H9 (cell line): ENCODE measurements at regions not wholly inside any gene's neighbourhood (a gene's known extent, or its start where the extent isn't known, plus 50 kb on each side); places are given as distances from the start of the nearest gene placed in this dataset.

Source experiments
- DNase-seq: peaks from one replicate; pipeline ENCODE4 v3.0.0-alpha.2; 2017
- H2AFZ ChIP-seq: one replicate; pipeline ENCODE4 v1.6.1; 2013; ENCODE audit warnings: mild to moderate bottlenecking, low read length, control low read depth, moderate library complexity
- H2AK5ac ChIP-seq: 2 replicates; pipeline ENCODE4 v1.6.1; 2013; ENCODE audit warnings: low read length, control low read depth, mixed read lengths; ENCODE audit not compliant: insufficient read length
- H2BK120ac ChIP-seq: one replicate; pipeline ENCODE4 v1.6.1; 2013; ENCODE audit warnings: low read depth, mild to moderate bottlenecking, low read length, control low read depth, inconsistent platforms; ENCODE audit not compliant: poor library complexity, severe bottlenecking
- H2BK12ac ChIP-seq: 2 replicates; pipeline ENCODE4 v1.6.1; 2013; ENCODE audit warnings: low read length, control low read depth, mixed read lengths, low read depth; ENCODE audit not compliant: insufficient read length
- H2BK15ac ChIP-seq: 2 replicates; pipeline ENCODE4 v1.6.1; 2013; ENCODE audit warnings: low read depth, low read length, control low read depth
- H2BK20ac ChIP-seq: one replicate; pipeline ENCODE4 v1.6.1; 2013; ENCODE audit warnings: low read depth, mild to moderate bottlenecking, low read length, control low read depth, inconsistent platforms; ENCODE audit not compliant: poor library complexity, severe bottlenecking
- H2BK5ac ChIP-seq: 2 replicates; pipeline ENCODE4 v1.6.1; 2013; ENCODE audit warnings: low read length, control low read depth, mixed read lengths; ENCODE audit not compliant: insufficient read length
- H3K14ac ChIP-seq: 2 replicates; pipeline ENCODE4 v1.6.1; 2013; ENCODE audit warnings: low read length, control low read depth; ENCODE audit not compliant: insufficient read depth
- H3K18ac ChIP-seq: 2 replicates; pipeline ENCODE4 v1.6.1; 2013; ENCODE audit warnings: low read depth, mild to moderate bottlenecking, mixed read lengths, low read length, control low read depth; ENCODE audit not compliant: insufficient read length
- H3K23ac ChIP-seq: 2 replicates; pipeline ENCODE4 v1.6.1; 2013; ENCODE audit warnings: low read length, control low read depth, mixed read lengths, low read depth; ENCODE audit not compliant: insufficient read length
- H3K23me2 ChIP-seq: 2 replicates; pipeline ENCODE4 v1.6.1; 2013; ENCODE audit warnings: low read depth, mild to moderate bottlenecking, mixed read lengths, low read length, control low read depth; ENCODE audit not compliant: insufficient read length, poor library complexity, severe bottlenecking
- H3K27ac ChIP-seq: 2 replicates; pipeline ENCODE4 v1.5.1; 2013; ENCODE audit warnings: low read length, control low read depth, mixed read lengths, low read depth; ENCODE audit not compliant: insufficient read length
- H3K27me3 ChIP-seq: 2 replicates; pipeline ENCODE4 v1.6.1; 2013; ENCODE audit warnings: low read length, control low read depth, inconsistent platforms; ENCODE audit not compliant: insufficient read depth
- H3K4ac ChIP-seq: 2 replicates; pipeline ENCODE4 v1.6.1; 2013; ENCODE audit warnings: low read depth, mild to moderate bottlenecking, control low read depth, inconsistent platforms, low read length, moderate library complexity
- H3K4me1 ChIP-seq: 2 replicates; pipeline ENCODE4 v1.6.1; 2013; ENCODE audit warnings: low read length, control low read depth, inconsistent platforms; ENCODE audit not compliant: insufficient read depth
- H3K4me2 ChIP-seq: 2 replicates; pipeline ENCODE4 v1.6.1; 2013; ENCODE audit warnings: low read length, control low read depth, mixed read lengths; ENCODE audit not compliant: insufficient read length, insufficient read depth
- H3K56ac ChIP-seq: 2 replicates; pipeline ENCODE4 v1.6.1; 2013; ENCODE audit warnings: low read depth, mild to moderate bottlenecking, mixed read lengths, low read length, control low read depth; ENCODE audit not compliant: insufficient read length
- H3K79me1 ChIP-seq: 2 replicates; pipeline ENCODE4 v1.6.1; 2013; ENCODE audit warnings: low read depth, mild to moderate bottlenecking, moderate library complexity, low read length, control low read depth, inconsistent platforms; ENCODE audit not compliant: insufficient read depth, poor library complexity, severe bottlenecking
- H3K79me2 ChIP-seq: 2 replicates; pipeline ENCODE4 v1.6.1; 2013; ENCODE audit warnings: low read length, control low read depth, inconsistent platforms; ENCODE audit not compliant: insufficient read depth
- H3K9ac ChIP-seq: 2 replicates; pipeline ENCODE4 v1.6.1; 2013; ENCODE audit warnings: low read length, control low read depth, mixed read lengths; ENCODE audit not compliant: insufficient read length; ENCODE audit errors: extremely low read depth
- H3K9me3 ChIP-seq: one replicate; pipeline ENCODE4 v1.6.1; 2013; ENCODE audit warnings: low read depth, low read length, inconsistent platforms; ENCODE audit not compliant: control insufficient read depth
- H3T11ph ChIP-seq: one replicate; pipeline ENCODE4 v1.6.1; 2013; ENCODE audit warnings: mild to moderate bottlenecking, low read length, control low read depth, inconsistent platforms
- H4K20me1 ChIP-seq: one replicate; pipeline ENCODE4 v1.6.1; 2013; ENCODE audit not compliant: control insufficient read depth, insufficient read length, insufficient read depth
- H4K5ac ChIP-seq: 2 replicates; pipeline ENCODE4 v1.6.1; 2013; ENCODE audit warnings: low read depth, mild to moderate bottlenecking, mixed read lengths, low read length, control low read depth; ENCODE audit not compliant: insufficient read length
- H4K8ac ChIP-seq: replicated peaks from 2 replicates; pipeline ENCODE4 v1.6.1; 2013; ENCODE audit warnings: low read length, control low read depth, mixed read lengths, low read depth; ENCODE audit not compliant: insufficient read length
- H4K91ac ChIP-seq: 2 replicates; pipeline ENCODE4 v1.6.1; 2013; ENCODE audit warnings: low read depth, mild to moderate bottlenecking, moderate library complexity, mixed read lengths, low read length, control low read depth; ENCODE audit not compliant: insufficient read length
- H3K27ac Mint-ChIP-seq, 3 experiments: 2 replicates in 2 of 3; 3 replicates in 1 of 3; pipeline ENCODE4 v1.8.0; 2020 to 2021; ENCODE audit warnings: mixed read lengths in 3 of 3, mild to moderate bottlenecking in 1 of 3, moderate library complexity in 1 of 3
- H3K27me3 Mint-ChIP-seq: 2 replicates; pipeline ENCODE4 v1.8.0; 2021; ENCODE audit warnings: low read depth, mild to moderate bottlenecking, moderate library complexity, mixed read lengths
- H3K36me3 Mint-ChIP-seq, 3 experiments: 2 replicates in 2 of 3; 3 replicates in 1 of 3; pipeline ENCODE4 v1.8.0; 2020 to 2021; ENCODE audit warnings: low read depth in 3 of 3, mixed read lengths in 3 of 3; ENCODE audit not compliant: insufficient read depth in 1 of 3
- H3K4me1 Mint-ChIP-seq, 2 experiments: 2 replicates each; pipeline ENCODE4 v1.8.0; 2020; ENCODE audit warnings: mixed read lengths in 2 of 2
- H3K4me3 Mint-ChIP-seq, 2 experiments: 2 replicates in 1 of 2; 3 replicates in 1 of 2; pipeline ENCODE4 v1.8.0; 2020 to 2021; ENCODE audit warnings: mild to moderate bottlenecking in 2 of 2, mixed read lengths in 2 of 2, moderate library complexity in 1 of 2
- H3K9me3 Mint-ChIP-seq, 2 experiments: 2 replicates in 1 of 2; 3 replicates in 1 of 2; pipeline ENCODE4 v1.8.0; 2020; ENCODE audit warnings: mild to moderate bottlenecking in 2 of 2, mixed read lengths in 2 of 2, moderate library complexity in 1 of 2
- CTCF ChIP-seq: fragments of 200-600 bp; sonication (generic); conservative IDR thresholded peaks from 3 replicates; pipeline ENCODE4 v1.8.0; 2021; ENCODE audit warnings: antibody characterized with exemption, mild to moderate bottlenecking
- WGBS: extraction: QIAGEN DNeasy Blood & Tissue Kit; methylation state at CpG from one replicate; pipeline ENCODE4 v1.1.7; 2013; ENCODE audit warnings: missing lambda C conversion rate, low lambda C conversion rate, mixed read lengths; ENCODE audit not compliant: insufficient read length; ENCODE audit errors: extremely low coverage; 5-methylcytosine and 5-hydroxymethylcytosine counted together

GRCh38 chr1:96634883-96635282 lies 86.7 kb upstream of the PTBP2 start:
- Mint-ChIP-seq H3K36me3 (no peaks in the 10 kb centered on the region), H3K27ac (no peak overlapping the region), H3K27me3 (no peaks in the 10 kb centered on the region), H3K9me3 (no peaks in the 10 kb centered on the region), H3K4me1 (peaks cover 2 to 4% of the 10 kb centered on the region in 2 experiments; a peak in 1 of 4 replicates), H3K4me3 (no peak overlapping the region)
- H2AK5ac ChIP-seq: no peak overlapping the region
- no CpG with 5 or more reads among the region's 2 CpGs for WGBS
- no peak for DNase-seq
- H4K91ac ChIP-seq: no peak overlapping the region
- no peak overlapping the region for H3K4ac ChIP-seq
- no peak overlapping the region for H3K23ac ChIP-seq
- no peak overlapping the region for H2BK120ac ChIP-seq
- no peaks in the 10 kb centered on the region for H3K27me3 ChIP-seq
- H3K56ac ChIP-seq: no peak overlapping the region
- no peak overlapping the region for H4K5ac ChIP-seq
- no peak overlapping the region for H3T11ph ChIP-seq
- H4K8ac ChIP-seq: no peak overlapping the region
- H2BK20ac ChIP-seq: no peak overlapping the region
- H2BK12ac ChIP-seq: no peak overlapping the region
- H3K79me1 ChIP-seq: no peaks in the 10 kb centered on the region
- no peaks in the 10 kb centered on the region for H3K4me1 ChIP-seq
- H3K23me2 ChIP-seq: no peaks in the 10 kb centered on the region
- no peak overlapping the region for H3K14ac ChIP-seq
- no peak for TF ChIP-seq CTCF
- H2AFZ ChIP-seq: no peak overlapping the region
- no peaks in the 10 kb centered on the region for H3K9me3 ChIP-seq
- H4K20me1 ChIP-seq: no peaks in the 10 kb centered on the region
- no peak overlapping the region for H3K9ac ChIP-seq
- no peak overlapping the region for H3K4me2 ChIP-seq
- H3K18ac ChIP-seq: no peak overlapping the region
- H3K27ac ChIP-seq: no peak overlapping the region
- H2BK5ac ChIP-seq: no peak overlapping the region
- H3K79me2 ChIP-seq: no peaks in the 10 kb centered on the region
- no peak overlapping the region for H2BK15ac ChIP-seq
